Peyer's patch (tissue), 4 donors: ENCODE measurements at regions not wholly inside any gene's neighbourhood (a gene's known extent, or its start where the extent isn't known, plus 50 kb on each side); places are given as distances from the start of the nearest gene placed in this dataset.

Experiments
- POLR2A ChIP-seq, 2 donors: fragments of 450-650 bp; IDR thresholded peaks; one replicate each; pipeline ENCODE4 v1.5.1; 2017; ENCODE audit warnings: antibody characterized with exemption in 2 of 2, mild to moderate bottlenecking in 2 of 2, moderate library complexity in 2 of 2
- TF ChIP-seq, protein P1 (sequence below), 6 experiments: fragments of 450-650 bp in 4 of 6; fragments of 200-600 bp in 2 of 6; sonication (generic) in 1 of 6; IDR thresholded peaks; one replicate each; pipeline ENCODE4 v1.5.1; 2017 to 2019; ENCODE audit warnings: antibody characterized with exemption in 6 of 6, mild to moderate bottlenecking in 3 of 6, moderate library complexity in 1 of 6

DNA sequence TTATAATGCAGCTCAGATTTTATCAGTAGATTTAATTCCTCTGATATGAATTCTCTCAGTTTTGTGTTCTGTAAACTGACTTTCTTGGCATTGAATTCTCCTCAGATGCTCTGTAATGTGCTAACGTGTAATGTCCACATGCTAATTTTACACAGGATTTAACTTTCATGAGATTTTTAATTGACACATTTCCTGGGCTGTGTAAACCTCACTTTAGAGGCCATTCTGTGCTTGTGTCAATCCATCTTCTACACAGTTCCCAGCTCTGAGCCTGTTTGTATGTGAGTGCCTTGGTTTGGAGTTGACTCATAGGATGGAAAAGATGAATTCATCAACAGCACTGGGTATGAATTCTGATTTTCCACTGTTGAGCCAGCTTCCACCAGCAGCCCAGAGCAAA is 476.7 kb upstream of the GCFC2 start:
- TF ChIP-seq, protein P1, sequence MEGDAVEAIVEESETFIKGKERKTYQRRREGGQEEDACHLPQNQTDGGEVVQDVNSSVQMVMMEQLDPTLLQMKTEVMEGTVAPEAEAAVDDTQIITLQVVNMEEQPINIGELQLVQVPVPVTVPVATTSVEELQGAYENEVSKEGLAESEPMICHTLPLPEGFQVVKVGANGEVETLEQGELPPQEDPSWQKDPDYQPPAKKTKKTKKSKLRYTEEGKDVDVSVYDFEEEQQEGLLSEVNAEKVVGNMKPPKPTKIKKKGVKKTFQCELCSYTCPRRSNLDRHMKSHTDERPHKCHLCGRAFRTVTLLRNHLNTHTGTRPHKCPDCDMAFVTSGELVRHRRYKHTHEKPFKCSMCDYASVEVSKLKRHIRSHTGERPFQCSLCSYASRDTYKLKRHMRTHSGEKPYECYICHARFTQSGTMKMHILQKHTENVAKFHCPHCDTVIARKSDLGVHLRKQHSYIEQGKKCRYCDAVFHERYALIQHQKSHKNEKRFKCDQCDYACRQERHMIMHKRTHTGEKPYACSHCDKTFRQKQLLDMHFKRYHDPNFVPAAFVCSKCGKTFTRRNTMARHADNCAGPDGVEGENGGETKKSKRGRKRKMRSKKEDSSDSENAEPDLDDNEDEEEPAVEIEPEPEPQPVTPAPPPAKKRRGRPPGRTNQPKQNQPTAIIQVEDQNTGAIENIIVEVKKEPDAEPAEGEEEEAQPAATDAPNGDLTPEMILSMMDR (IDR thresholded peaks at IDR 0.05): no peak
- no peak for TF ChIP-seq POLR2A (IDR thresholded peaks at IDR 0.05)
